NOMO-1 (cell line): ENCODE measurements at regions not wholly inside any gene's neighbourhood (a gene's known extent, or its start where the extent isn't known, plus 50 kb on each side); places are given as distances from the start of the nearest gene placed in this dataset.

ENCODE experiments used
- DNase-seq, 2 experiments: peaks; one replicate each; lab custom pipeline; 2025; ENCODE audit not compliant: unreplicated experiment in 2 of 2; lab: John Stamatoyannopoulos, UW

DNA sequence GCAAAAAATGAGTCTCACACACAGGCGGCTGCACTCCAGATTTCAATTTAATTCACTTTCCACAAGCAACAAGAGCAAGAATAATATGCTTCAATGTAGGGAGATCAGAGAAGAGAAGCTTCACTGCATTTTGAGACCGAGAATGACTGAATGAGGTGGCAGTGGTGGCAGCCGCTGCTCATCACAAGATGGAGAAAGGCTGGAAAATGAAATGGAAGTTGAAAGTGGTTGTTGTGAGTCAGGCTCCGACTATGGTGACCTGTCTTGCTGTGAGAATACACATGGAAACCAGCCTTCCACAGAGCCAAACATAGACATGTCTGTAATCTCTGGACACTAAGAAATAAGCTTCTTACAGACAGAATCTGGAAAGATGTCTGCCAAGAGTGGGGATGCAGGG, 499.6 kb upstream of the LRRN3 start:
- no peak for DNase-seq

DNA sequence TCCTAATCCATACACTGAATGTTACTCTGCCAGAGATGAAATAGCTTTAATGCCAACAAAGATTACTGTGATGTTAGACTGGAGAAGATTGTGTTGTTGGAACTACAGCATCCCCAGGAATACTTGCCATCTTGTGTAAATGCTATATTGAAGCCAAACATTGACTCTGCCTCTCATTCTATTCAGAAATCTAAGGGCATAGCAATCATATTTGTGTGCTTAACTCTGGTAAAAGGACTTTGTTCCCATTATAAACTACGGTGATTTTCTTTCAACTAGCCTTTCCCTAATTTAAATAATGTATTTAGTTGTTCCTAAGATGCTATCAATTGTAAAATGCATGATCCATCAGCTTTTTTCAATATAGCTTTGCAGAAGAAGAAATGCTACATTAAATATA, 498.4 kb upstream of the LRRN3 start:
- no peak for DNase-seq

DNA sequence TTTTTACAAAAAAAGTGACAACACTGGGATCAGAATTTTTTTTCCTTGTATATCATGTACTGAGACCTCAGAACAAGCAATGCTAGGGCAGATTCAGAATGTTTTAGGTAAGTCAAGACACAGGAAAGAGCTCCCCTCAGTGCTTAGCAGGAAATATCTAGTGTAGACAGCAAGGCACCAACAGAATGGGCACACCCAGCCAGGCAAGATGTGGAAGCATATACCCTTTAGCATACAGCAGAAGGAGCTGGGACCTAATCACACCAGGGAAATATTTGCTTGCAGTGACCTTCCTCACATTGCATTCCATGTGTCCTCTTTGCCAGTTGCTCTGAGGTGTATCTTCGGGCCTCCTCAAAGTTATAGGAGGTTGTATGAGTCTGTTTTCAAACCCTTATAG, 497.6 kb upstream of the LRRN3 start:
- no peak for DNase-seq

DNA sequence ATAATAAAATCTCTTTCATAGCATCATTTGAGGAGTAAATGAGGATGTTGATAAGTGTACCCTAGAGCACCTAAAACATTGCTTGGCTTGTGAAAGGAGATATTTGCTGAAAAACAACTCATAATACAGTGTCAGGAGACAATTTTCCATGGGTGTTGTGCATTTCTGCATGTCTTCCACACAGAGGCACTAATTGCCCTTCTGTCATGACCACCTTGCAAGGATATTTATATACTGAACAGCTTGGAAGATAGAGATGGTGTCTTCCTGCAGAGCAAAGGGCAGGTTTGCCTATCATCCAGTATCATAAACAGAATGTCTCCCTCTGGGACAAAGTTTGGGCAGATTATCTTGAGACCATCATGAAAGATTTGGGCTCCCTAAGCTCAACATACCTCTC, 495.2 kb upstream of the LRRN3 start:
- DNase-seq, result no peak

DNA sequence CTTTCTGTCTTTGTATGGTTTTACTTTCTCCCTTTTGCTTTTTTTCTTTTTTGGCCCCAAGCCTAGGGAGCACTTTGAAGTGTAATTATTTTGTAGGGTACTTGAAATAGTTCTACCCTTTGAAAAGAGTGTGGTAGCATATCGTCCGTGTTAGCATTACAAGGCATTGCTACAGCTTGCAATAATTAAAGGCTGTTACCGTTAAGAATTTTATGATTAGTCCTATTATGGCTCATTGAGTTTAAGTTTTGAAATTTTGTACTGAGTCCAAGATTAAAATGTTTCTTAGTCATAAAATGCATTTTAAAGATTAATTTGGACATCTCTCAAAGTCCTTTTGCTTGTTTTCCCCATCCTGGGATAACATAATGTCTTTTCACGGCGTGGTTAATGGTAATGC, 490.0 kb upstream of the LRRN3 start:
- no peak for DNase-seq

DNA sequence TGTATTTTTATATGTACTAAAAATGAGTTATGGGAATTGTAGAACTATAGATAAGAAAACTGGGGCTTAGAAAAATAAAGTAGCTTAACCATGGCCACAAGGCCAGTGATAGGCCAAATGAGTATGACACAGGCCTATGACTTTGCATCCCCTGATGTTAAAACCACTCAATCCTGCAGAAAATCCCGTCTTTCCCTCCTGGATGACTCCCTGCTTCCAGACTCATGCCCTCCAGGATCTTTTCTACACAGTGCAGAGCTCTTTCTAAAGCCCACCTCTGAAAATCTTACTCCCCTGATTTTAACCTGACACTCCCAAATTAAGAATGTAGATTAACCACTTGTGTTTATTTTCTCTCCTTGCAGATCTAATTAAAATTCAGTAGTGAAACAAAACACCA, 489.2 kb upstream of the LRRN3 start:
- DNase-seq, result no peak

DNA sequence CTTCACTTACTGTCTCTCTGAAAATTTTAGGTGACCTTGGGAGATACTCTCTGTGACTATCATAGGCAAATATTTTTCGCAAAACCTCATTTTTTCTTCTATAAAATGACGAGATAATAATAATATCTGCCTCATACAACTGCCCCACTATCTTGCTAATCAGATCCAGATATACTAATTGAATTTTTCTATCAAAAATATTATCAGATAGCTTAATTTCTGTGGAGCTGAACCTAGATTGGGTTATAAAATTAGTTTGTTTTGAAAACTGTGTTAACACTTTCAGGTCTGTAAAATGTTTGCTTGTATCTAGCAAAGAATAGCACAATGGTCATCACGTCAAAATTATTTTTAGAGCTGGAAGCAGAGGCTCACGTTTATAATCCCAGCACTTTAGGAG, 486.7 kb upstream of the LRRN3 start:
- DNase-seq, result no peak

DNA sequence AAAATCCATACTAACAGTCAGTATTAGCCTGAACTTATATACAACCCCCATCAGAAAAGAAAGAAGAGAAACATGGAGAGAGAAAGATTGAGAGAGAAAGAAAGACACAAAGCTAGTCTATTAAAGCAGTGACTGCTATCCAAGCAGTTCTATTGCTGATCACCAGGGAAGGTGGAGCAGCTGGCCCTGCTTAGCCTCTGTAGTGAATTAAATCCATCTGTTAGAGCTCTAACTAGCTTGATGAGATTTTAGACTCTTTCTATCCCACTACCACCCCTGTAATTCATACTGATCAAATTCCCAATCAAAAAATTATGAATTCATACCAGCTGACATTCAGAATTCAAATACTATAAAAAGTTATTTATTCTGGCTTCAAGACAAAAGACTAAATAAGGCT, 486.0 kb upstream of the LRRN3 start:
- no peak for DNase-seq

DNA sequence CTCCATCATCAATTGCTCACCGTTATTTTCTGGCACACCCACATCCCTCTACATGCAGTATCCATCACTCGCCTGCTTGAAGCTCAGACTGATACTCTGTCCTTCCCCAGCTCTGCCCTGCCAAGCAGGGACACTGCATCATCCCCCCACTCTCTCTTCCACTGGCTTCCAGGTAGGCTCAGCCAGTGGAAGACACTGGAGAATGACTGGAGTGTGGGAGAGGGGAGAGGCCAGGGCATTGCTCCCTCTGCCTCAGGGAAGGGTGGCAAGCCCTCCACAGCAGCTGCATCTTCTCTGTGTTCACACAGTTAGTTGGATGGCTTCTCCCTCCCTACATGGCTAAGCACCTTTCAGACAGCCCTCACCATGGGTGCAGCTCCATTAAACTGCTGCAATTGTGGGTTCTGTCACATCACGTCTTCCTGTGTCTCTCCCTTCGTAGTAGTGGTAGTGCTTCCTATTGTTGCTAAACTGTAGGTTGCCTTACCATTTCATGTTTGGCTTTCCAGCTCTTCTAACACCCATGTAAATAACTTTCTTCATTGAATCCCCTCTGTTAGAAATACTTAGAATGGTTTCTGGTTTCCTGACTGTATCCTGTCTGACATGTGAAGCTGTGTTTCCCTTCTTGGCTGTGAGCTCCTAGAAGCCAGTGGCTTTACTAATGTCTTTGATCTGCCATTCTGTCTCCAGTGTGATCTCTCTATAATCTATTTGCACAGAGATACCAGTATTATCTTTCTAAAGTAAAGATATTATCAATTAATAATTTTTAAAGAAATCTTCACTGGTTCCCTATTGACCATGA, 483.7 kb upstream of the LRRN3 start:
- no peak for DNase-seq

DNA sequence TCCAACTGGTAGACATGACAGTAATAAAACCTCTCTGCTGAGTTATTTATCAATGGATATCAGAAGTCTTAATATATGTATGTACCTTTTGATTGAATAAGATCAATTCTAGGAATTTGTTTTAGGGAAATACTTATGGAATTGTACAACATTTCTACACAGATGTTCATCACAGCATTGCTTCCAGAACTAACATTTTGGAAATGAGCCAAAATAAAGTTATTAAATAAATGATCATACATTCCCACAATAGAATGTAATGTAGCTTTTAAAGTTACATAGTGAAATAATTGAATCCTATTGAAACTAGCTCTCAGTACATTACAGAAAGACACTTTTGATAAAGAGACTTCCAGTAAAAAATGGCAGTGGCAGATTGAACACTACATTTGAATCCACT, 481.6 kb upstream of the LRRN3 start:
- DNase-seq, result no peak

DNA sequence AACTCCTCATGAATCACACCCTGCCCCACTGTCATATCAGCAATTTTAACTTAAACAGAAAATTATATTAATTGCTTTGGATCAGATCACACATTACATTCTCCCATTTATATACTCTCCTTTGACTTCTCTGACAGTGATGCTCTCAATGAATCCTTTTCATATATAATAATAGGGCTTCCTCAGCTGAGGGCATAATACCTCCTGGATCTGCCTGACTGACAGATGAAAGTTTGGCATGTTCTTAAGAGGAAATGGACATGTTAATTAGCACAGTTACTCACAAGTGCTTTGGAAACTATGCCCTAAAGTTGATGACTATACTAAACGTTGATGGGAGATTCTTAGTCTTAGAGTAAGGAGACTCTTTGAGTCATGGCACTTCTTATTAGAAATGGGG, 478.2 kb upstream of the LRRN3 start:
- no peak for DNase-seq
